NCI-H748 treated with DMSO at 0.1 percent for 48 hours (cell line): ENCODE measurements at regions not wholly inside any gene's neighbourhood (a gene's known extent, or its start where the extent isn't known, plus 50 kb on each side); places are given as distances from the start of the nearest gene placed in this dataset.

Experiments used
- DNase-seq: peaks from one replicate; lab custom pipeline; 2025; lab: John Stamatoyannopoulos, UW

DNA sequence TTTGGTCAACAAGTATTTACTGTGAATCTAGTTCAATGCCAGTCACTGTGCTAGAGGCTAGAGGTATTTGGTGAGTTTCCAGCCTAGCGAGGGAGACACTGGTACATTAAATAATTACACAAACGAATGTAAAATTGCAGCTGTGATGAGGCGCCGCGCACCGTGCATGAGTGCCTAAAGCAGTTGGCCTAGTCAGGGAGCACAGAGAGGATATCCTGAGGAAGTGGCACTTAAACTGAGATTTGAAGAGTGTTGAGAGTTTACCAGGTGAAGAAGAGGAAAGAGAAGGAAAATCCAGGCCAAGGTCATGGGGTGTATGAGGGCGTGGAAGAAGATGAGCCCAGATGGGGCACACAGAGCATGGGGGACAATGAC lies 157.6 kb upstream of the NDUFV2 start:
- DNase-seq = no peak

DNA sequence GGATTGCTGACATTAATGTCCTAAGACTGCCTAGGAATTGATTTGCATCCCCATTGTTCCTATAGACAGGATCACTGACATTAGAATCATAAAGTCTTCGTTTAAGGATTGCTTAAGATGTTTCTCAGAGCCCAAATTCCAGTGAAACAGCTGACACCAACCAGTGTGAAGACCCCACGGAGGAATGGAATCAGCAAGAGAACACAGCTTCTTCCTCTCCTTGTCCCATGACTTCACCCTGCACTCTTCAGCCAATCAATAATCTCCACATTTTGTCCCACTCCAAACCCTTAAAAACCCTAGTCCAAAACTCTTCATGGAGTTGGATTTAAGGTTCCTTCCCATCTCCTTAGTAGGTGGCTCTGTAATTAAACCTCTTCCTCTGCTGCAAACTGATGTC lies 157.0 kb upstream of the NDUFV2 start:
- DNase-seq = no peak

- DNase-seq = no peak
Measured at GRCh38 chr18:8946066-8946838, 156.2 kb upstream of the NDUFV2 start.

DNA sequence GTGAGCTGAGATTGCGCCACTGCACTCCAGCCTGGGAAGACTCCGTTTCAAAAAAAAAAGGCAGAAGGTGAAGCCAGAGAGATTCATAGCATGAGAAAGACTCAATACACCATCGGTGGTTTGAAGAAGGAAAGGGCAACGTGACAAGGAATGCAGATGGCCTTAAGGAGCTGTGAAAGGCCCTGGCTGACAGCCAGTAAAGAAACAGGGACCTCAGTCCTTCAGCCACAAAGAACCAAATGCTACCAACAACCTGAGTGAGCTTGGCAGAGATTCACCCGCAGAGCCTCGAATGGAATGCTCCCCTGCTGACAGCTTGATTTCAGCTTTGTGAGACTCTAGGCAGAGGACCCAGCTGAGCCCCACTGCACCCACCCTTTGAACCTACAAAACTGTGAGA lies 154.9 kb upstream of the NDUFV2 start:
- DNase-seq = no peak

GRCh38 chr18:8948011-8948410 lies 154.5 kb upstream of the NDUFV2 start:
- DNase-seq = no peak

GRCh38 chr18:8948471-8949149 lies 153.9 kb upstream of the NDUFV2 start:
- DNase-seq = no peak

GRCh38 chr18:8949206-8949605 lies 153.3 kb upstream of the NDUFV2 start:
- DNase-seq = no peak

DNA sequence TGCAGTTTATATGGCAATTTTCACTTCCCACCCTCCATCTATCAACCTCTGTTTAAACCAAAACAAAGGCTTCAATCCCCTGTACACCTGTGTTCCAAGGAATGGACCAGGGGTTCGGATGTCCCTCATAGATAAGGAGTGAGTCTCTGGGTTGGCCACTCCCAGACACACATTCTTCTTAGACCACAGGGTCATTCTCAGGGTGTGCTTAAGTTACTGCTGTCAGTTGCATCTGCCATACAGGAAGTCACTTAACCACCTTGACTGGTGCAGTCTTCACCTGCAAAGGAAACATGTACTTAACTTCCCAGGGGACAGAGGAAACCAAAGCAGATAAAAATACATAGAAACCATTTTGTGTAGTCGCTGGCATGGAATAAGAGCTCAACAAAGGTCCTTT lies 151.0 kb upstream of the NDUFV2 start:
- no peak for DNase-seq

GRCh38 chr18:8952174-8952573 lies 150.3 kb upstream of the NDUFV2 start:
- no peak for DNase-seq

DNA sequence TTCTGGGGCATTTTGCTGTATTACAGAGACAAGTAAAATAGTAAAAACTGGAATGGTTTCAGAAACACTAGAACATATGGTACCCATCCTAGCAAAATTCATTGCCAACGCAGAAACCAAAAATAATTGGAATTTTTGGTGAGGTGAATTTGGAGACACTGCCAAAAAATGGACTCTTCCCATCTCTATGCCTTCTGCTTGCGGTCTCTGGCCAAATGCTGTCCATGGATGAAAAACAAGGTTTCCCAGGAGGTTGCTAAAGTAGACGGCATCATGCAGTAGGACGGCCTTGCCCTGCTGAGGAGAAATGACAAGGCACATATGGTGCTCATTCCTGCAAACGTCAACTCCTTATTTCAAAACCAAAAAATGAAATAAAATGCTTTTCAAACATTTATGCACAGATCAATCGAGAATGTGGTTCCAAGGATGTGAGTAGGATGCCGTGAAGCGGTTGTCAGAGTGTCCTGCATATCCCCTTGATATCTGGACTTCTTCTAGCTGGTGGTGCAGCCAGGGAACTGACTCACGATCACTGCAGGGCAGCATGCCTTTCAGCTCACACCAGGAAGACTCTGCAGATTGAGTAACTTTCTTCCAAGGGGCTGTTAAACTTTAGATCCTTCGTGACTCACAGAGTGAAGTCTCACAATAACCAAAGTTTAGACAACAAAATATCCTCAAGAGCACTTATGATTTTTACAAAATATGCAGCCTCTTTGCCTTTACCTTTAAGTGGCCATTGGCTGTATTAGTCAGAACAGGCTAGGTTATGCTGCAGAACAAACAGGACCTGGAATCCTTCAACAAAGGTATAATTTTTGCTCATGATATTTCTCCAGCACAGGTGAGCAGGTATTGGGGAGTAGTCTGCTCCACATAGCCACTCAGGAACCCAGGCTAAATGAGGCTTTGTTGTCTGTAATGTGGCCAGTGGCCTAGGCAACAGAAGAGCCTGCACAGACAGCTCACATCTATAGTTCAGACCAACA lies 149.4 kb upstream of the NDUFV2 start:
- no peak for DNase-seq

DNA sequence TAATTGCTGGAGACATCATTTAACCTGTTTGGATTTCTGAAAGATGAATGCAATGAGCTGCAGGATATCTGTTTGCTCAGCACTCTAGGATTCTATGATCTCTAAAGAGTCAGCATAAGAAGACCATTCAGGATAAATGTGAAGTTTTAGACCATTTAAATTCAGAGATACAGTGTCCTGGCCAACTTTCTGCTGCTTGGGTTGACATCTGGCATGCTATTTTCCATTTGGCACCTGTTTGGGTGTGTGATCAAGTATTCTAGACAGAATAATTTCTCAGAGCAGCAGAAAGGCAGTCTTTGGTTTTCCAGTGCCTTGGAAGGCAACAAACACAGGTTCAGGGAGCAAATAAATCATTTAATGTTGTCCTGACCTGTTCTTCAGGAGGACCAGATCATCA lies 144.8 kb upstream of the NDUFV2 start:
- no peak for DNase-seq

DNA sequence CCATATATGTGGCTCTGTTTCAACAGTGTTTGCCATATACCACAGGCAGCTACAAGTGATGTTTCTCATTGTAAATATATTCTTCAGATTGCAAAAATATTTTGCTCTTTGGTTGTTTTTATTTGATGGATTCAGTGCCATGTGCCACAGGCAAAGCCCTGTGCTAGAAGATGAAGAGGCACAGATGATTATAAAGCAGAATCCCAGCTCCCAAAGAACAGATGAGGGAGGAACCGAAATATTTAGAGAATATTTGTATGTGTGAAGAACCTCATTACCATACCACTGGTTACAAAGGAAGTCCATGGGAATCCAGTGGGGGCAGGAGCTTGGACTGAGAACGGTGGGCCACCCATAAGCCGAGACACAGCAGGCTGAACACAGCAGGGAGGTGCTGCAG lies 143.8 kb upstream of the NDUFV2 start:
- DNase-seq = no peak

- no peak for DNase-seq
Measured at GRCh38 chr18:8959551-8960135, 142.9 kb upstream of the NDUFV2 start.

DNA sequence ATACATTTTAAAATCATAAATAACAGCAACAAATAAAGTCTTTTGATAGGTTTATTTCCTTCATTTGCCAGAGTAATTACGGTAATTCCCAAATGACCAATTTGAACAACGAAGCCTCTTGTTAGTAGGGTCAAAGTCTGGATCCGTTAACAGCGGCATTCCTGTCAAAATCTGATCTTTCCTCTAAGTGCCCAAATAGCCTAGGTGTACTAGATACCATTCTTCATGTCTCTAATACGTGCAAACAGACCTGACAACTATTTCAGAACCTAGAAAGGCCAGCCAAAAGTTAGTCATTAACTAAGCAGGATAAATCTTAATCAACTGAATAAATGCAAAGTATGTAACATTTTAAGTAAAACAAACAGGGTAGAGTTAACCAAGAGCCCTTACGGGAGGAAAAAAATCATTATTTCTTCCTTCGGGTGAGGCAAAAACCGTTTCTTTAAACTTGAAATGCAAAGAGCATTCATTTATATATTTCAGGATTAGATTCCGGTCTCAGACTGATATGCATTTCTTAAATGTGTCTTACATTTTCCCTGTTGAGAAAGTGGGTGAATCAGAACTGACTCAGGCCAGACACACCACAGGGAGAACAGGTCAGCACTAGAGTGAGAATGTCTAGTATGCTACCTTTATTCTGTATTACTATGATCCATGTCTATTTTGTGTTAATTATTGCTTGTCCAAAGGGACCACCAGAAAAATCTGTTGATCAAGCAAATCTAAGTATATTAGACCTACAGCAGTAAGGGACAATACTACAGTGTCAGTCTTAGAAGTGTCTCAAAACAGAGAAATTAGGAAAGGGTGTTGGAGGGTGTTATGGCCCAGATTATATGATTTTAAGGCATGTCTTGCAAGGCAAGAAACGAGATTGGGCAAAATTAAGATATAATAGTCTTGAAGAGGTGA lies 141.5 kb upstream of the NDUFV2 start:
- DNase-seq = no peak

- no peak for DNase-seq
Measured at GRCh38 chr18:8962192-8962779, 140.2 kb upstream of the NDUFV2 start.

- no peak for DNase-seq
Measured at GRCh38 chr18:8962855-8963635, 139.5 kb upstream of the NDUFV2 start.

GRCh38 chr18:8963876-8964275 lies 138.6 kb upstream of the NDUFV2 start:
- DNase-seq = no peak

DNA sequence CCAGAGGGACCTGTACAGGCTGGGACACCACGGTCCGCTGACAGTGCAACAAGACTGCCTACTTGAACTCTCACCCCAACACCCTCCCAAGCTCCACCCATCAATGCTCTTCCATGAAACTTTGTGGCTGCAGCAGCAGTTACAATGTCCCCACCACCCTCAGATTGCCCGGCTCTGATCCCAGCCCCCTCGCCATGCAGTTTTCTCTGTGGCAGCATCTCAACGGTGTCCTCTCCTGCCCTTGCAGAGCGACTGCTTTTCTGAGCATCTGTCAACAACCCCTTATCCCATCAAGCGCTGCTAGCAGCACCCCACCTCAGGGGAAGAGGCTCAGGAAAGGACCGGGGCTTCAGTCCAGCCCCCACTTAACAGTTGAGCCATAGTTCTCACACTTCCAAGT lies 137.1 kb upstream of the NDUFV2 start:
- no peak for DNase-seq

- DNase-seq = no peak
Measured at GRCh38 chr18:8966821-8967220, 135.7 kb upstream of the NDUFV2 start.

DNA sequence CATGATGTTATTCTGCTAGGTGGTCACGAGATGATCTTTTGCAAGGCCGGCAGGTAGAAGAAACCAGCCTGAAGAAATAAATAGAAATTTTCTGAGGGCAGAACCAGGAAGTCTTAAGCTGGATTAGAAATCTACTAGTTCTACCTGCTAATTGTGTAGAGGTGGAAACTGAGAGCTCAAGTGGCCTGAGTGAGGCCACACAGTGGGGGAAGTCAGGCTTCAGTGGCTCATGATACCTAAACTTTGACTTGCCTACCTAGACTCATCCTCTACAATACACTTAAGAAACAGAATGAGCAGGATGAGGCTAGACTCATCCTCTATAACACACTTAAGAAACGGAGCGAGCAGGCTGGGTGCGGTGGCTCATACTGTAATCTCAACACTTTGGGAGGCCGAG lies 134.9 kb upstream of the NDUFV2 start:
- no peak for DNase-seq
